ENCODE measurements at regions not wholly inside any gene's neighbourhood (a gene's known extent, or its start where the extent isn't known, plus 50 kb on each side); places are given as distances from the start of the nearest gene placed in this dataset.
"Not testable (repeated sequence)": the region's sequence is repeated elsewhere in the genome, so short reads cannot be mapped to it uniquely, and the experiment has no call there.

GRCh38 chr11:92168936-92169335 lies 55.7 kb upstream of the FAT3 start:
- peaks cover 4% of the 10 kb centered on the region for H3K27me3 Mint-ChIP-seq (ENCODE audit: low read depth, poor library complexity)
- no peak for TF ChIP-seq CTCF (IDR thresholded peaks at IDR 0.05)
- DNase-seq: no peak
- no peaks in the 10 kb centered on the region for H3K36me3 Mint-ChIP-seq (ENCODE audit: low read depth)
- no peak overlapping the region for H3K27ac Mint-ChIP-seq
- no peak overlapping the region for H3K4me3 Mint-ChIP-seq
- no peaks in the 10 kb centered on the region for H3K4me1 Mint-ChIP-seq
- H3K9me3 Mint-ChIP-seq: peaks cover 37% of the 10 kb centered on the region

- Mint-ChIP-seq H3K27ac (no peak overlapping the region), H3K4me3 (no peak overlapping the region), H3K9me3 (peaks cover 27% of the 10 kb centered on the region), H3K27me3 (ENCODE audit: low read depth, poor library complexity) (peaks cover 4% of the 10 kb centered on the region), H3K36me3 (ENCODE audit: low read depth) (no peaks in the 10 kb centered on the region), H3K4me1 (no peaks in the 10 kb centered on the region)
- DNase-seq: no peak
- TF ChIP-seq CTCF (IDR thresholded peaks at IDR 0.05): no peak
These were observed 57.0 kb upstream of the FAT3 start for GRCh38 chr11:92167571-92167970.

- H3K36me3 Mint-ChIP-seq (ENCODE audit: low read depth): no peaks in the 10 kb centered on the region
- no peak overlapping the region for H3K27ac Mint-ChIP-seq
- no peak for DNase-seq
- peaks cover 21% of the 10 kb centered on the region for H3K9me3 Mint-ChIP-seq
- peaks cover 4% of the 10 kb centered on the region for H3K27me3 Mint-ChIP-seq (ENCODE audit: low read depth, poor library complexity)
- TF ChIP-seq CTCF (IDR thresholded peaks at IDR 0.05): no peak
- H3K4me1 Mint-ChIP-seq: no peaks in the 10 kb centered on the region
- H3K4me3 Mint-ChIP-seq: no peak overlapping the region
These were observed 58.3 kb upstream of the FAT3 start for GRCh38 chr11:92166335-92166734.

GRCh38 chr11:92163879-92164278 lies 60.7 kb upstream of the FAT3 start:
- no peaks in the 10 kb centered on the region for H3K36me3 Mint-ChIP-seq (ENCODE audit: low read depth)
- DNase-seq: no peak
- H3K4me1 Mint-ChIP-seq: no peaks in the 10 kb centered on the region
- H3K27ac Mint-ChIP-seq: no peak overlapping the region
- no peak overlapping the region for H3K4me3 Mint-ChIP-seq
- H3K9me3 Mint-ChIP-seq: peaks cover 5% of the 10 kb centered on the region
- no peak for TF ChIP-seq CTCF (IDR thresholded peaks at IDR 0.05)
- H3K27me3 Mint-ChIP-seq (ENCODE audit: low read depth, poor library complexity): peaks cover under 1% of the 10 kb centered on the region

GRCh38 chr11:92162776-92163175 lies 61.8 kb upstream of the FAT3 start:
- no peak for TF ChIP-seq CTCF (IDR thresholded peaks at IDR 0.05)
- Mint-ChIP-seq H3K36me3 (ENCODE audit: low read depth) (no peaks in the 10 kb centered on the region), H3K27ac (no peak overlapping the region), H3K4me3 (no peak overlapping the region), H3K4me1 (no peaks in the 10 kb centered on the region), H3K27me3 (ENCODE audit: low read depth, poor library complexity) (no peaks in the 10 kb centered on the region), H3K9me3 (peaks cover 3% of the 10 kb centered on the region)
- no peak for DNase-seq

- H3K27ac Mint-ChIP-seq: no peak overlapping the region
- H3K9me3 Mint-ChIP-seq: peaks cover 18% of the 10 kb centered on the region
- H3K4me3 Mint-ChIP-seq: no peak overlapping the region
- H3K27me3 Mint-ChIP-seq (ENCODE audit: low read depth, poor library complexity): peaks cover 4% of the 10 kb centered on the region
- no peak for DNase-seq
- H3K4me1 Mint-ChIP-seq: no peaks in the 10 kb centered on the region
- peaks cover 4% of the 10 kb centered on the region for H3K36me3 Mint-ChIP-seq (ENCODE audit: low read depth)
- no peak for TF ChIP-seq CTCF (IDR thresholded peaks at IDR 0.05)
These were observed 64.7 kb upstream of the FAT3 start for GRCh38 chr11:92159931-92160330.

- H3K4me3 Mint-ChIP-seq; H3K27me3 Mint-ChIP-seq (ENCODE audit: low read depth, poor library complexity); H3K27ac Mint-ChIP-seq; DNase-seq; H3K4me1 Mint-ChIP-seq; H3K36me3 Mint-ChIP-seq (ENCODE audit: low read depth): not testable (repeated sequence)
- peaks cover 18% of the 10 kb centered on the region for H3K9me3 Mint-ChIP-seq
These were observed 67.2 kb upstream of the FAT3 start for GRCh38 chr11:92157390-92157789.

All from nephron progenitor cell (in vitro differentiated cells).